Ecto neural progenitor cell (in vitro differentiated cells): ENCODE measurements at regions not wholly inside any gene's neighbourhood (a gene's known extent, or its start where the extent isn't known, plus 50 kb on each side); places are given as distances from the start of the nearest gene placed in this dataset.

Source experiments
- DNase-seq: peaks from one replicate; pipeline ENCODE4 v3.0.0-alpha.2; 2018; ENCODE audit warnings: low spot score

- DNase-seq, result no peak
Observed at GRCh38 chr7:110153222-110153621, 937.7 kb upstream of the LRRN3 start.

GRCh38 chr7:110156511-110156910 is 934.4 kb upstream of the LRRN3 start:
- DNase-seq, result no peak

GRCh38 chr7:110157631-110158362 is 933.1 kb upstream of the LRRN3 start:
- DNase-seq, result no peak

- DNase-seq, result no peak
Observed at GRCh38 chr7:110168010-110168409, 922.9 kb upstream of the LRRN3 start.

- no peak for DNase-seq
Observed at GRCh38 chr7:110170841-110171240, 920.1 kb upstream of the LRRN3 start.

GRCh38 chr7:110177463-110177862 is 913.5 kb upstream of the LRRN3 start:
- DNase-seq, result no peak

- DNase-seq, result no peak
Observed at GRCh38 chr7:110179037-110179436, 911.9 kb upstream of the LRRN3 start.

GRCh38 chr7:110181768-110182167 is 909.2 kb upstream of the LRRN3 start:
- no peak for DNase-seq

- DNase-seq, result no peak
Observed at GRCh38 chr7:110186334-110186733, 904.6 kb upstream of the LRRN3 start.

GRCh38 chr7:110187877-110188554 is 902.9 kb upstream of the LRRN3 start:
- DNase-seq, result no peak

- DNase-seq, result peak; percentile 49
Observed at GRCh38 chr7:110204527-110204926, 886.4 kb upstream of the LRRN3 start.

GRCh38 chr7:110205899-110206298 is 885.0 kb upstream of the LRRN3 start:
- DNase-seq, result no peak

- DNase-seq, result no peak
Observed at GRCh38 chr7:110209884-110210283, 881.0 kb upstream of the LRRN3 start.

- DNase-seq, result no peak
Observed at GRCh38 chr7:110210941-110211608, 879.9 kb upstream of the LRRN3 start.

GRCh38 chr7:110224643-110225042 is 866.3 kb upstream of the LRRN3 start:
- DNase-seq, result no peak

GRCh38 chr7:110246118-110246517 is 844.8 kb upstream of the LRRN3 start:
- no peak for DNase-seq

- no peak for DNase-seq
Observed at GRCh38 chr7:110253093-110253492, 837.8 kb upstream of the LRRN3 start.

- DNase-seq, result no peak
Observed at GRCh38 chr7:110257673-110258072, 833.3 kb upstream of the LRRN3 start.

GRCh38 chr7:110262251-110262650 is 828.7 kb upstream of the LRRN3 start:
- no peak for DNase-seq

- DNase-seq, result no peak
Observed at GRCh38 chr7:110264288-110264687, 826.6 kb upstream of the LRRN3 start.

- DNase-seq, result no peak
Observed at GRCh38 chr7:110281362-110281761, 809.6 kb upstream of the LRRN3 start.

- DNase-seq, result no peak
Observed at GRCh38 chr7:110283056-110283455, 807.9 kb upstream of the LRRN3 start.

GRCh38 chr7:110291430-110291829 is 799.5 kb upstream of the LRRN3 start:
- no peak for DNase-seq
